Sciatic nerve (tissue), 2 donors: ENCODE measurements at regions not wholly inside any gene's neighbourhood (a gene's known extent, or its start where the extent isn't known, plus 50 kb on each side); places are given as distances from the start of the nearest gene placed in this dataset.

Experiments used
- ATAC-seq: fragments of 200-7000 bp; cut with Tn5 transposase; one replicate; pipeline ENCODE4 v1.9.1; 2020; ENCODE audit warnings: mild to moderate bottlenecking, moderate library complexity
- DNase-seq: peaks from one replicate; pipeline ENCODE4 v3.0.0-alpha.2; 2020; ENCODE audit warnings: low spot score
- intact Hi-C: fragments of 100-400 bp; cut with DNase I; formaldehyde crosslinking; loops from one replicate; pipeline ENCODE4 v1.14.2; 2022
- donor health status: DM: no; HTN: no; CAD: no.
- donor health status: DM: no; HTN: no; CAD: no.

DNA sequence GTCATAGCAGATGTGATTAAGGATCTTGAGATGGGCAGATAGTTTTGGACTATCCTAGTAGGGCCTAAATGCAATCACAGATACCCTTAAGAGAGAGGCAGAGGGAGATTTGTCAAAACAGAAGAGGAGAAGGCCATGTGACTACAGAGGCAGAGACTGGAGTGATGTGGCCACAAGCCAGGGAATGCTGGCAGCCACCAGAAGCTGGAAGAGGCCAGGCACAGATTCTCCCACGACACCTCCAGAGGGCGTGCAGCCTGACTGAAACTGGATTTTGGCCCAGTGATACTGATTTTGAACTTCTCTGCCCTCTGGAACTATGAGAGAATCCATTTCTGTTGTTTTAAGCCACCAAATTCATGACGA is 52.1 kb upstream of the EPS8L3 start:
- intact Hi-C loops, result no loop called here
- DNase-seq (no peak), ATAC-seq (no peak)

DNA sequence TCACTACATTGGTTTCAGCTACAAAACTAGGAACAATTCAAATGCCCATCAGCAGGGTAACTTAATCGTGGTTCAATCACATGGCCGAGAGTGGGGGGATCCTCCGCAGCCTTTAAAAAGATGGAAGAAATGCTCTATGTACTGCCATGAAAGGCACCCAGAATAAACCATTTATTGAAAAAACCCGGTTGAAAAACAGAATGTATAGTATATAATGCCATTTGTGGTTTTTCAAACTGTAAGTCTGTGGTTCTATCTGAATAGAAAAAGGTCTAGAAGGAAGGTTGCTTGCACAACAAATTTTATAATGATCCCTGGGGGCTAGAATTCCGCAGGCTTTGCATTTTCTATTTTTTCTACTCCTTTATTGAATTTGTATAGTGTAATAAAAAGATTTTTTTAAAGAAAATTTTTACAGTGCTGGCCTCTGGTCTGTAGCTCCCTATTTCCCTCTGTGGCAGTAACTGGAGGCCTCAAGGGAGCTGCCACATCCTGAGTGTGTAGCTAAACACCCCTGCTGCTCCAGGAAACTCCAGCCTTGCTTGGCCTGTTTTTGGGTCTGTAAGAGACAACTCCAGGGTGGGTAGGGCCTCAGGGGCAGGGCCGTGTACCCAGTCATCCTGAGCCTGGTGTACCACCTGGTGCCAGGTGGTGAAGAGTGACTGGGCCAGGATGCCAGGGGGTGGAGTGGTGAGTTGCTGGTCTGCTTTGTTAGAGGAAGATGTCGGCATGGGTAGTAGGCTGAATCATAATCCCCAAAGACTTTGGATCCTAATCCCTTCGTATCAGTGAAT is 51.5 kb upstream of the EPS8L3 start:
- DNase-seq, result no peak
- intact Hi-C loops, result no loop called here
- no peak for ATAC-seq

- intact Hi-C loops, result no loop called here
- no peak for DNase-seq
- ATAC-seq, result no peak
Observed at GRCh38 chr1:109814223-109814622, 50.5 kb upstream of the EPS8L3 start.
